ENCODE measurements at regions not wholly inside any gene's neighbourhood (a gene's known extent, or its start where the extent isn't known, plus 50 kb on each side); places are given as distances from the start of the nearest gene placed in this dataset.

DNA sequence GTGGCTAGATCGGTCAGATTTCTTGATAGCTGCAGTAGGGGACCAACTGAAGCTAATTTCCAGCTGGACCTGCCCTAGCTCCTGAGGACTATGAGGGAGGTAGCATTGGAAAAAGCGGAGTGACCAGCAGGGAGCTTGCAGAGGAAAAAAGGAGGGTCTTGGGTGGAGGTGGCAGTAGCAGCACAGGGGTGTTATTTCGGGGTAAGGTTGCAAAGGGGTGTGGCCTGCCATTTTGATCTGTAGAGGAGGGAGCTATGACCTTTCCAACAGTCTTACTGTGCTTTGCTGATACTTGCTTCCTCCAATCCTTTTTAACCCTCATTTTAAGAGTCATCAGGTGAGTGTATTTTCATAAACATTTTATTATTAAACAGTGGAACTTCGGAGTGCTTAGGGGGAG lies 83.8 kb upstream of the NRXN3 start:
- TF ChIP-seq, protein P1, sequence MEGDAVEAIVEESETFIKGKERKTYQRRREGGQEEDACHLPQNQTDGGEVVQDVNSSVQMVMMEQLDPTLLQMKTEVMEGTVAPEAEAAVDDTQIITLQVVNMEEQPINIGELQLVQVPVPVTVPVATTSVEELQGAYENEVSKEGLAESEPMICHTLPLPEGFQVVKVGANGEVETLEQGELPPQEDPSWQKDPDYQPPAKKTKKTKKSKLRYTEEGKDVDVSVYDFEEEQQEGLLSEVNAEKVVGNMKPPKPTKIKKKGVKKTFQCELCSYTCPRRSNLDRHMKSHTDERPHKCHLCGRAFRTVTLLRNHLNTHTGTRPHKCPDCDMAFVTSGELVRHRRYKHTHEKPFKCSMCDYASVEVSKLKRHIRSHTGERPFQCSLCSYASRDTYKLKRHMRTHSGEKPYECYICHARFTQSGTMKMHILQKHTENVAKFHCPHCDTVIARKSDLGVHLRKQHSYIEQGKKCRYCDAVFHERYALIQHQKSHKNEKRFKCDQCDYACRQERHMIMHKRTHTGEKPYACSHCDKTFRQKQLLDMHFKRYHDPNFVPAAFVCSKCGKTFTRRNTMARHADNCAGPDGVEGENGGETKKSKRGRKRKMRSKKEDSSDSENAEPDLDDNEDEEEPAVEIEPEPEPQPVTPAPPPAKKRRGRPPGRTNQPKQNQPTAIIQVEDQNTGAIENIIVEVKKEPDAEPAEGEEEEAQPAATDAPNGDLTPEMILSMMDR (IDR thresholded peaks at IDR 0.05), result no peak
- TF ChIP-seq EZH2 (IDR thresholded peaks at IDR 0.05) (no peak), EZH2phosphoT487 (IDR thresholded peaks at IDR 0.05) (no peak)

All from neural progenitor cell (in vitro differentiated cells).